Activated CD4-positive, alpha-beta T cell treated with anti-CD3 and anti-CD28 coated beads, Interleukin-2, Interleukin-6, amounts not matched to agents 100 ng/mL and 50 ng/mL, durations not matched to agents 16 hours and 8 hours (primary cell): ENCODE measurements at regions not wholly inside any gene's neighbourhood (a gene's known extent, or its start where the extent isn't known, plus 50 kb on each side); places are given as distances from the start of the nearest gene placed in this dataset.
"Not testable (repeated sequence)": the region's sequence is repeated elsewhere in the genome, so short reads cannot be mapped to it uniquely, and the experiment has no call there.

Experiments
- DNase-seq: peaks from one replicate; pipeline ENCODE4 v3.0.0-alpha.2; 2020

DNA sequence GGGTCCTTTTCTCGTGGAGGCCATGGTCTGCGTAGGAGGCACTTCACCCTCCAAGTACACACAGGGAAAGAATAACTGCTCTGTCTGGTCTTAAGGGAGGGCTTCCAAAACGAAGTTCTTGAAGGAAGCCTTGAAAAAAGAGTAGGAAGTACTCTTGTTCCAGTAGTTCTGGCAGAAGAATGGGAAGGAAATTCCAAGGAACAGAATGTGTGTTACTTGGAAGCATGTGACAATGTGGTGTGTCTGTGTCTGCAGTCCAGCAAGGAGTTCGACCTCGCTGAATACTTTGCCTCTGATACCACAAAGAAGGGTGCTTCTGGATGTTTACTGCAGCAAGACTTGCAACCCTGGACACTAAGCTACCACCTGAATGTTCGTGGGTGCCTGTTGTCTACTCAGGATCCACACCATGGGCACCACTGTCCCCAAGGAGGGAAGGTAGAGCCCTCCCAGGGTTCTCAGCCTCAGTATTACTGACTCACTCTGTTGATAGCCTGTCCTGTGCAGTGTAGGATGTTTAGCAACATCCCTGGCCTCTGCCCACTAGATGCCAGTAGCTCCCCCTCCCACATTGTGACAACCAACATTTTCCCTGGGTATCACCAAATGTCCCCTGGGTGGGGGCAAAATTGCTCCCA lies 471.6 kb upstream of the CDH4 start:
- DNase-seq, result no peak

DNA sequence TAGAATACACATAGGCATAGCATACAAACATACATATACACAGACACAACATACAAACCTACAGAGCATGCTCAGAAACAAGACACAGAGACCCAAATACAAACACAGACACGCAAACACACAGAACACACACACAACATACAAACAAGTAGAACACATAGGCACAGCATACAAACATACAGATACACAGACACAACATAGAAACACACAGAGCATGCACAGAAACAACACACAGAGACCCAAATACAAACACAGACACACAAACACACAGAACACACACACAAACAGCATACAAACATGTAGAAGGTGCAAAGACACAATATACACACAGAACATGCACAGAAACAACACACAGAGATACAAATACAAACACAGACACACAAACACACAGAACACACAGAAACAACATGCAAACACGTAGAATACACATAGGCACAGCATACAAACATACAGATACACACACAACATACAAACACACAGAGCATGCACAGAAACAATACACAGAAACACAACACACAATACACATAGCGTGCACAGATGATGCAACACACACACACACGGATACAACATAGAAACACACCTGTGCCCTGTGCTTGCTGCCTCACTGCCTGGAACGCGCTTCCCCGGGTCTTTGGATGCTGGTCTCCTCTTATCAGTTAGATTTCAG lies 469.0 kb upstream of the CDH4 start:
- no peak for DNase-seq

DNA sequence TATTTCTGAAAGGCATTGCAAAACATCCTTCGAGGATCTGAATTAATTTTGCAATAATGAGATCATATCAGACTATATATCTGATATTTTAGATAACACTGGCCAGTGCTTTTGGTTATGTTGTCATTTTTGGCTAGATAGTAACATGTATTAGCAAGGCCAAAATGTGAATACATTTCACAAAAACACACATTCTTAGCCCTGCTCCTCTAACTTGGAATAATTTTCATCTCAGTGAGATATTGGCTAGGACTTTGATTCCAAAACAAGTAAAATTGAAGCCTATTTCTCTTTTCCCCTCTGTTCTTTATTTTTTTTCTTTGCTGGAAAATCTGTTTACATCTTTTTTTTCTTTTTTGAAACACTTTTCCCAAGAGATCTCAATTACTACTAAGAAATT lies 466.8 kb upstream of the CDH4 start:
- DNase-seq, result no peak

DNA sequence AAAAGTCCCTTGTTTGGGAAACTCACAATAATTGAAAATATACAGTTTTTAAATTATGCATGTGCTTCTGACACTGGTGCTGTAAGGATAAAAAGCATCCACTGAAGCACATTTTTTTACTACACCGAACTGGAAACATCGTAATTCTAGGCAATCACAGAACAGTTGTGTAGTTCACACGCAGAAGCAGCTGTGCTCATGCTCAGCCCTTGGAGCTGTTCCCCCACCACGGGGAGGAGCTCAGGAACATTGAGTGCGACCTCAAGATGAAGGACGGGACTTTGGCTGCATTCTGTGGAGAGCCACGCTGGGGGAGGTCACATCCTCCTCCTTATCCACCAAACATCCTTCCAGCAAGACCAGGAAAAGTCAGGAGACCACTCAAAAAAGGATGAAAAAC lies 466.3 kb upstream of the CDH4 start:
- DNase-seq, result no peak

DNA sequence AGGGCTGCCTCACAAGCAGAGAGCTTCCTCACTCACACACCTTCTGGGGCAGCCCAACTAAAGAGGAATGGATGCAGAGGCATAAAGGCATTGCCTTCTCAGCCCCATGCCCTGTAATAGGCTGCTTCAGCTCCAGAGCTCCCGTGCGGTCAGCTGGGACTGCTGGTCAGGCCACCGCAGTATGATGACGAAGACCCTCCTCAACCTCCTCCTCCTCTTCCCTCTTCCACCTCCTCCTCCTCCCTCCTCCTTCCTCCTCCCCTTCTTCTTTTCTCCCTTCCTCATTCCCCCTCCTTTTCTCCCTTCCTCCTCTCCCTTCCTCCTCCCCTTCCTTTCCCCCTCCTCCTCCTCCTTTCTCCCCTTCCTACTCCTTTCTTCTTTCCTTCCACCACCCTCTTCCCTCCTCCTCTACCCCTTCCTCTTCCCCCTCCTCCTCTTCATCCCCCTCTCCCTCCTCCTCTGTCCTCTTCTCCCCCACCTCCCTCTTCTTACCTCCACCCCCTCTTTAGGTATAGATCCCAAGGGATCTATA lies 465.3 kb upstream of the CDH4 start:
- no peak for DNase-seq

DNA sequence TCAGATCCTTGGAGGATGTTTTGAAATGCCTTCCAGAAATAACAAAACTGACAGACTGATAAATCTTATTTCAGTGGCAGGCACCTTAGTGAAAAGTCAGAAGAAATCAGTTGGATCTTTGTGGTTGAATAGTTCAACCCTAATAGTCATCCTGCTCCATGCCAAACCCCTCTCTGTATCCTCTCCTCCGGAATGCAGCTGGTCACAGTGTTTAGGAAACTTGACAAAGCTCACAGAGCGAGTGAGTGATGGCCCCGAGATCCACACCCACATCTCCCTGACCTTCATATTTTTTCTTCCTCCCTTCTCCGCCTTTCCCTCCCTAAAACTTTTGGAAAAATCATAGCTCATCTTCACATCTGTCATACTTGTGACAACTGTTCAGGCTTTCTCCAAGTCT lies 464.8 kb upstream of the CDH4 start:
- DNase-seq, result no peak

DNA sequence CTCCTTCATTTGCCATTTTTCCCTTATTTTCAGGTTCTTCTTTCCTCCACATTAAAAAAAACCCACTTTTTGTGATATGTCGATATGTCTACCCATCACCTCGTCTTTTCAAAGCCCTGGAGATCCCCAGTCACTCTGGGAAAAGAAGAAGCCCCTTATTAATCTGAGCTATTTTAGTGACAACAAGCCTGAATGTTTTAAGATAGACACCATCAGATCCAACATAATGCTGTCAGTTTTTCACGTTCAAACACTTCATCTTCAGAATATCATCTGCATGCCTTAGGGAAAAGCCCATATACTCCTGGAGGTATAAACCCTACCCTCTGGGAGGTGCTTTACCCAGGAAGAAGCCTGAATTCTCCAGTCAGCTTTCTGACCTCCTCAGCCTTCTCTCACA lies 464.0 kb upstream of the CDH4 start:
- no peak for DNase-seq

DNA sequence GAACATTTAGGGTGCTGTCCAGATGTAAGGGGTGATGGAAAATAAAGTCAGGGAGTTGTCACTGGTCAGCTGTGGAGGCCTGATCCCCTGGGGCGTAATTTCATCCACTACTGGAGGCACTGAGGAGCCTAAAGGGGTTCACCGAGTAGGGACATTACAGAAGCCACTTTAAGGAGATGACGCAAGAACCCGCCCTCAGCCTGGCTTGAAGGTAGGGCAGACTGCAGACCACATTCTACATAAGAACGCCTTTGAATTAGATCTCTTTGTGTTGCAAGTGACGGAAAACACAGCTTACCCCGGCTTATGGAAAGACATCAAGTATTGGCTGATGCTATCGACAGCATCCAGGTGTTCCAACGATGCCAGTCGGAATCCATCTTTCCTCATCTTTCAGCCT lies 462.7 kb upstream of the CDH4 start:
- no peak for DNase-seq

DNA sequence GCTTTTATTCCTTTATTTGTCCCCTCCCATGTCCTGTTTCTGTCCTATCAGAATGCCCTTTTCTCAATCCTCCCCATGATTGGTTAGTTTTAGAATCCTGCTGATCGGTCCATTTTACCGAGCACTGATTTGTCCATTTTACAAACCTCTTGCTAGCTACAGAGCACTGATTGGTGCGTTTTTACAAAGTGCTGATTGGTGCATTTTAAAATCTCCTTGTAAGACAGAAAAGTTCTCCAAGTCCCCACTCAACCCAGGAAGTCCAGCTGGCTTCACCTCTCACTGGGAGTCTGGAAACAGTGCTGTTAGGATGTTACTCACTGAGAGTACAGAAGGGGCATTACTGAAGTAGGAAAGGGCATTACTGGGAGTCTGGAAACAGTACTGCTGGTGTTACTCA lies 461.7 kb upstream of the CDH4 start:
- not testable (repeated sequence) for DNase-seq

DNA sequence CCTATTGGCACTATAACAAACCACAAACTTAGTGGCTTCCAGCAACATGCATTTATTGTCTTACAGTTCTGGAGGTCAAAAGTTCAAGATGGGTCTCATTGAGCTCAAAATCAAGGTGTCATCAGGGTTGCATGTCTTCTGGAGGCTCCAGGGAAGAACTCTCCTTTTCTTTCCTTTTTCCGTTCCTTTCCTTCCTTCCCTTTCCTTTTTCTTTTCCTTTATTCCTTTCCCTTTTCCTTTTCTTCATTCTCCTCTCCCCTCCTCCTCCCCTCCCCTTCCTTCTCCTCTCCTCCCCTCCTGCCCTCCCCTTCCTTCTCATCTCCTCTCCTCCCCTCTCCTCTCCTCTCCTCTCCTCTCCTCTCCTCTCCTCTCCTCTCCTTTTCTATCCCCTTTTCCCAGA lies 460.2 kb upstream of the CDH4 start:
- DNase-seq, result no peak

DNA sequence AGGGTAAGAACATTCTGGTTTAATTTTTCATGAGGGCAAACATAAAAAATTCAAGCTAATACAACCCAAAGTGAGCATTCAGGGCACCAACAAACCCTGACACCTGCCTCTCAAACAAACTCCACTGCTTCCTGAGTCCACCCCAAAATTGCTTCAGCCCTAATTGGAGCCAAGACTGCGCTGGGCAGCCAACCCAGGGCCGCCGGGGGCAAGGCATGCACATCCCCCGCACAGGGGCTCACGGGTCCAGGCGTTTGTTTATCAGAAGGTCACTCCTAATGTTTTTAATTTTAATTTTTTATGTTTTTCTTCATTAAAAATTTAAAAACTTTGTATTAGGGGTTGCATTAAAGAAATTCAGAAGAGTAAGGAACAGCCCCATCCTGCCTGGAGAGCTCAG lies 459.1 kb upstream of the CDH4 start:
- DNase-seq, result no peak

DNA sequence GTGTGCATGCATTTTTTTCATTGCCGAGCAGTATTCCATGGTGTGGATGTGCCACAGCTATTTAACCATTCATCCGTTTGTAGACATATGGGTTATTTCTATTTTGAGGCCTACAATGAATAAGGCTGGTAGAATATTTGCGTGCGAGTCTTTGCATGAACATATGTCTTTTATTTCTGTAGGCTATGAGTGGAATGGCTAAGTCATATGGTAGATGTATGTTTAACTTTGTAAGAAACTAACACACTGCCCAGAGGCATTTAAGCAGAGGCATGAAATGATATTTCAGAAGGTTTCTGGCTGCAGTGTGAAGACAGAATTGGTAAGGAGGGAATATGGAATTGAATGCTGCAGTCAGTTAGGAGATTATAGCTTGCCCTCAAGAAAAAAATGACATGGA lies 457.4 kb upstream of the CDH4 start:
- DNase-seq, result no peak

DNA sequence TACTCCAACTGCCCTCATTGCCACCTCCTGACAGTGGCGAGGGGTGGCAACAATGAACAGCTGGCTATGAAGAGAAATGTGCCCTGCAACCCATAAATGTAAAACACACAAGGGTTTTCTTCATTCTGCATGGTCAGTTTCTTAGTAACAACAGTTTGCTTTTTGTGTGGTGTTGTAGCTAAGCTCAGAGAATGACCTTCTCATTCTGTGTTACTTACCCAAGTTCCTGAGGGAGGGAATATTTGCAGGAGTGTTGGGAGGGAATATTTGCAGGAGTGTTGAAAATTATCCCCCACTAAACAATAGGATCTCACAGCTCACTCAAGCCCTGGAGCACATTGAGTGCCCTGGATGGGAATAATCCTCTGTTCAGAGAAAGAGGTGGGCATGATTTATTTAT lies 456.4 kb upstream of the CDH4 start:
- no peak for DNase-seq

DNA sequence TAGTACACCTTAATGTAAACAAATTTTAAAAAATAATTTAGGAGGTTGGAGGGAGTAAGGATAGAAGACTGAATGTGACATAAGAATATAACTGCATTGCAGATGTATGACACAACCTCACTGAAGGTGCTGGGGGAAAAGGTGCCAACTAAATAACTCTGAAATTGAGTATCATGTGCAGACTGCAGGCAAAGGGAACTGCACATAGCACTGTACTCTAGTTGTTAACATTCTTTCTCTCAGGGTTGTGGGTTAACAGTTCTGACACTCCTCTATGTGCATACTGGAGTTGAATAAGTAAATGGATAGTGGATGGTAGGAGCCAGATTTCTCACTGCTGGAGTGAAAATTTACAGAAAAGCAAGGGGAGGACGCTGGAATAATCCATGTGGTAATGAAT lies 451.9 kb upstream of the CDH4 start:
- DNase-seq, result no peak

DNA sequence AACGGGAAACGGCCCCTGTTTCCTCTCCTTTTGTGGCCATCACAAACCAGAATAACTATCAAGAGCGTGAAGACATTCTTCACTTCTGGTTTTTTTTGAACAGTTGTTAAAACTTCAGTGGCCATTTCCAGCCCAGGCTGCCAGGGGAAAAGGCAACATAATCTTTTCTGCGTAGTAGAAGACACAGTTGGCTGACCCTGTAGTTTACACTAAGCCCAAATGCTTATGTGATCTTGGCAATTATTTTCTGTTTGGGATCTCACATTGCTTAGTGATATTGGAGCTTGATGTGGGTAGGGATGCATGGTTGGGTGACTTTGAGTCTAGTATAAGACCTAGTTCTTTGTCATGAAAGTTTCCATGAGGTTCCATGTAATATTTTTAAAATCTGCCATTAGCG lies 449.4 kb upstream of the CDH4 start:
- no peak for DNase-seq

DNA sequence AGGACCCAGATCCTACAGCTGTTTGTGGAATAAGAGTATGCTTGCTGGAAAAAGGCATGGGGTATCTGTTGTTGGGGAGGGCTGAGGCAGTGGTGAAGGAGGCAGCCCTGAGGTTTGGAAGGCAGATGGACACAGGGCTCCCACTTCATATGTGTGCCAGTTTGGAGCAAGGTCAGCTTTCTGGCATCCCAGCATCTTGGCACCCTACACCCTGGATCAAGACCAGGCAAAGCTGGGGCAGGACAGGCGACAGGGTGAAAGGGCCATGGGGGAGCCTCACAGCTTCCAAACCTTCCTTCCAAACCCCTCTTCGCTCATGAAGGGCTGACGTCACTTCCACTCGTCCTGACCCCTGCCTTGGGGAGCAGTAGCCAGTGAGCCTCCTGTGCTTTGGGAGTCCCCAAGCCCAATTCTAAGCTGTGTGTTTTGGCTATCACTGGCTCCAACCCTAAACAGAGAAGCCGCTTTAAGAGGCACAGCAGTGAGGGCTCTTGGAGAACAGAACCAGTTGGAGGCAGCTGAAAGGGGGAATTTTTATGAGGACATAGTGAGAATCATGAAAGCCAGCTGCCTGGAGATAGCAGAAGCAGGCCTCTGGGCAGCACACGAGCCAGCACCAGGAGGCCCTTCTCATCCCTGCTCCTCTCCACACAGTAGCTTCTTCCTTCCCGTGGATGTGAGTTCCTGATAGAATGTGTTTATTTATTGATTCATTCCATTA lies 448.6 kb upstream of the CDH4 start:
- no peak for DNase-seq

DNA sequence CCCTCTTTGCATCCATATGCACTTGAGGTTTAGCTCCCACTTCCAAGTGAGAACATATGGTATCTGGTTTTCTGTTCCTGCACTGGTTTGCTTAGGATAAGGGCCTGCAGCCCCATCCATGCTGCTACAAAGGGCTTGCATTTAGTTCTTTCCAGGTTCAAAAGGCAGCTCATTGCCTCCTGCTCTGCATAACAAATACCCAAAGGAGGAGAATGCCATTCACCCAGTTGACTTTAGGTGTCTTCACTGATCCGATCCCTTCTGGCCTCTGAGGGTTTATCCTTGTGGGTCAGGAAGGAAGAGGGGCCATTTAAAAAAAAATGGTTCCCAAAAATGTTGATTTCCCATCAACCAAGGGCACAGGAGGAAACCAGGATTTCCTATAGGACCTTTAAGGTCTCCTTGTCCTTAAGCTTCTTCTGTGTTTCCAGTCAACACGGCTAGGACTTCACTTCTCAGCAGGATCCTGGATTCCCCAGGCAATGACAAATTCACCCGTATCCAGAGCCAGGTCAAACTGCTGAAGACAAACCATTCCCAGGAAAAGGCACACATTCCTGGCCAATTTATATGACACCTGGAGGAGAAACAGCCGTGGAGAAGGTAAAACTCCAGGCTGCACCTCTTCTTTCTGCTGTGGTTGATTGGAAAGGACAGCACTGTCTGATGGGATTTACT lies 447.7 kb upstream of the CDH4 start:
- no peak for DNase-seq

DNA sequence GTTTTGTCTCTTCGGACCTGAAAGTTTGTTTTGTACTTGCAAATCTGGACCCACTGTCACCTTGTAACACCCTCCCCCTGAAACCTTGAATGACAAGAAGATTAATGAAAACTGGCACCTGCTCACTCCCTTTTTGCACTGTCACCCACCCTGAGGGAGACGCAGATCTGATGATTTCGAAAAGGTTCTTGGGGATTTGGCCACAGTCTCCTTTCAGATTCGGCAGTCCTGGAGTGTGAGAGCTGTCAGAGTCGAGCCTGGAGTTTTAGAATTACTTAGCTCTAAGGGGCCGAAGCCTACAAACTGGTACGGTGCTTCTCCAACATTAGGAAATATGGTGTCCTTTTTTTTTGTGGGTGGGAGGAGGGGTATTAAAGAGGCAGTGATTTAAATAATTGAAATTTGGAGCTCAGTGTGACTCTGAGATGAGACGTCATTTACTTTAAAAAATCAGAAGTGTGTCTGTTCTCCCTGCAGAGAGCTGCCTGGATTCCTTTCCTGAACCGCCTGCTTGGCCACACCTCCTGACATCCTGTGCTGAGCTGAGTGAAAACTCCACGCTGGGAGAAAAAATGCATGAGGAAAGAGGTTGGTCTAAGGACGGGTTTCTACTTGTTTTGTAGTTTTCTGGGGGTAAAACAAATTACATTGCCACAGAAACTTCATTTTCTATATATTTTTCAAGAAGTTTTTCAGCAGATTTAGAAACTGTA lies 447.0 kb upstream of the CDH4 start:
- DNase-seq, result no peak

DNA sequence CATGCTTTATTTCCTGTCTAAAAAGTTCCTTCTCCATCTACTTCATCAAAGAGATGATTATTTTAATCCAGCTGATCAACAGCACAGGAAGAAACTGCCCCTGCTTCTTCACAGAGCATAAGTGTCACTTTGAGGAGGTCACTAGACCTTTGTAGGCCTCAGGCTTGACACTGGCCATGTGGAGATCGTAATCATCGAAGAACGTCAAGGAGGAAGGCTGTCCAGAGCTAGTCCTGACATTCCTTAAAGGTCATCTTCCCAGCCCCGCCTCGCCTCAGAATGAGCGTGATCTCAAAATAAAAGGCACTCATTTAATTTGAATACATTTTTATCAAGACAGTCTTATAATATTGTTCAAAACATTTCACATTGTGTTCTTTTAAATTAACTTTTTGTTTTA lies 445.7 kb upstream of the CDH4 start:
- DNase-seq, result no peak

DNA sequence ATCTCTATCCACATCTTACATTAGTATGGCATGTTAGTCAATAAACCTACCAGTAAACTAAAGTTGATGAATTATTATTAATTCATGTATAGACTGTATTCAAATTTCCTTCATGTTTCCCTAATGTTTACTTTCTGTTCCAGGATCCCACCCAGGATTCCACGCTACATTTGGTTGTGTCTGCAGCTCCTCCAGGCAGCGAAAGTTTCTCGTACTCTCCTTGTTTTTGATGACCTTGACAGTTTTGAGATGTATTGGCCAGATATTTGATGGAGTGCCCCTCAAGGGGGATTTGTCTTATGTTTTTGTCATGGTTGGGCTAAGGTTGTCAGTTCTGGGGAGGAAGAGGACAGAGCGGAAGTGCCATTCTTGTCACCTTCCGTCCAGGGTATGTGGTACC lies 445.2 kb upstream of the CDH4 start:
- no peak for DNase-seq

DNA sequence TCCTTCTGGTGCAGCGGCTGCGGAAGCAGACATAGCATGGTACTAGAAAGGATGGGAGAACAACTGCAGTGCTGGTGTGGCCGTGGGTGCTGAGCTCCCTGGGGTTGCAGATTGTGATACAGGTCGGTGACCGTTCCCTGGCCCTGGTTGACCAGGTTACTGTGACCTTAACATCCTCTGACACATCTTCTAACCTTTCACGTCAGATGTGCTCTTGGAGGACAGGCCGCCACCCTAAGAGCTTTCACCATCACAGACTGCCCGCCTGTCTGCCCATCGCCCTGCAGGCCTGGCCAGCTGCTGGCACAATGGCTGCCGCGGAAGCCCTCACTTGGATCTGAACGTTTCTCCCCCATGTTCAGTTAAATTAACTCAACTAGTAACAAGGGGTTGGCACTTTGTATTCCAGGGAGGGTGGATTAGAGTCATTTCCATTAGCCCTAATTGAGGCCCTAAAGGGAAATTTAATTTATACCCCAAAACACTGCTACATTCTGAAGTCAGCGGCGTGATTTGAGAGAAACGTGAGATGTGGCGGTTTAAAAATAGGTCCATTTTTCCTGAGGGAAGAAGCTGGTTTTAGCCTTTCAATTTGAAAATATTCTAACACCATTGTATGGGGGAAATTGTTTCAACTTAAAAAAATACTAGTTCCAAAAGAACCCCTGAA lies 443.9 kb upstream of the CDH4 start:
- no peak for DNase-seq

DNA sequence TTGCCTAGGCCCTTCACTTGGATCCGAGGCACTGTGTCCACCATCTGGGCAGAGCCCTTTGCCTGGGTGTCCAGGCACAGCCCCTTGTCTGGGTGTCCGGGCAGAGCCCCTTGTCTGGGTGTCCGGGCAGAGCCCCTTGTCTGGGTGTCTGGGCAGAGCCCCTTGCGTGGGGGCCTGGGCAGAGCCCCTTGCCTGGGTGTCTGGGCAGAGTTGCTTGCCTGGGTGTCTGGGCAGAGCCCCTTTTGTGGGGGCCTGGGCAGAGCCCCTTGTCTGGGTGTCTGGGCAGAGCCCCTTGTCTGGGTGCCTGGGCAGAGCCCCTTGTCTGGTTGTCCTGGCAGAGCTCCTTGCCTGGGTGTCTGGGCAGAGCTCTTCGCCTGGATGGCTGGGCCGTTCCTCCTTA lies 443.4 kb upstream of the CDH4 start:
- DNase-seq, result no peak

DNA sequence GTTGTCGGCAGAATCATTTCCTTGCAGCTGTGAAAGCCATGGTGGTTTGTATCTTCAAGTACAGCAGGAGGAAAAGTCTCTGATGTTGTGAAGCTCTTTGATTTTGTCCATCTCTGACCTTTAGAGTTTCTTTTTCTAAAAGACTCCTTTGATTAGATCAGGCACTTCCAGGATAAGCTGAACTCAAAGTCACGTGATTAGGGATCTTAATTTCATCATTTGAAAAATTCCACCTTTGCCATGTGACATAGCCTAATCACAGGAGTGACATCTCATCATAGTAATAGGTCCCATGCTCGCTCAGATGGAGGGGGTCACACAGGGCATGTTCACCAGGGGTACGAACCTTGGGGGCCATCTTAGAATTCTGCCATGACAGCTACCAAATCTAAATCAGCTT lies 441.5 kb upstream of the CDH4 start:
- DNase-seq, result no peak
